ENCODE measurements at regions not wholly inside any gene's neighbourhood (a gene's known extent, or its start where the extent isn't known, plus 50 kb on each side); places are given as distances from the start of the nearest gene placed in this dataset.

DNA sequence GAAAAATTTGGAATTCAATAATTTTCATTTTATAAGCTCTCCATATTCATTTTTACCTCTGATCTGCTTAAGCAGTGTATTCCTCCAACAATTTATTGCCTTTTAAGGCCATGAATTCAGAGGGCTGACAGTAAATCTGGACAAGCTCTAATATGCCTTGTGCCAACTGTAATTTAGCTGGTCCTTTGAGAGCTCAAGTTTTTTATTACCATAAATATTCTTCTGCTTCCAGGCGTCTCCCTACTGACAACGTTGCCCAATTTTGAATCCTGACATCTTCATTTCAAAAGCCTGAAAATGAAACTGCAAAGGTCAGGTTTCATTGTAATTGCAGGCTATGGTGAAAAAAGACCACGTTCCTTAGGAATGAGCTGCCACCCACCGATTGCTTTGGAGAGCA, 95.8 kb upstream of the GEMIN8 start:
- TF ChIP-seq EZH2 (IDR thresholded peaks at IDR 0.05) (no peak), POLR2AphosphoS5 (IDR thresholded peaks at IDR 0.05; ENCODE audit: borderline replicate concordance, low read depth, low read length) (no peak)
